B cell (primary cell): ENCODE measurements at regions not wholly inside any gene's neighbourhood (a gene's known extent, or its start where the extent isn't known, plus 50 kb on each side); places are given as distances from the start of the nearest gene placed in this dataset.

Experiments
- ATAC-seq: fragments of 200-7000 bp; cut with Tn5 transposase; one replicate; pipeline ENCODE4 v1.10.0; 2021; ENCODE audit warnings: low read depth, mild to moderate bottlenecking, moderate number of reproducible peaks, moderate library complexity
- CTCF ChIA-PET: fragments of 350-600 bp; sonication (Branson Sonifier 250); formaldehyde crosslinking; loops from one replicate; lab custom pipeline; 2021; ENCODE audit warnings: antibody characterized with exemption, inconsistent platforms; lab: Charles Lee
- POLR2A ChIA-PET: fragments of 350-600 bp; sonication (Branson Sonifier 250); formaldehyde crosslinking; loops from one replicate; lab custom pipeline; 2021; ENCODE audit warnings: antibody characterized with exemption; lab: Charles Lee
- DNase-seq: peaks from one replicate; pipeline ENCODE4 v3.0.0; 2013
- H2AFZ ChIP-seq: 2 replicates; pipeline ENCODE4 v1.6.1; 2012; ENCODE audit warnings: mild to moderate bottlenecking, low read depth, low read length; ENCODE audit not compliant: insufficient read depth, poor library complexity, severe bottlenecking
- H3K27ac ChIP-seq, 2 donors: 1 replicate in 1 of 2; 2 replicates in 1 of 2; pipeline ENCODE4 v1.5.1; 2012 to 2013; ENCODE audit warnings: low read length in 2 of 2, mild to moderate bottlenecking in 2 of 2, moderate library complexity in 1 of 2
- H3K27me3 ChIP-seq, 4 experiments: fragments of 200-600 bp in 1 of 4; sonication (generic) in 1 of 4; replicated peaks in 1 of 4; 1 replicate in 2 of 4; 2 replicates in 2 of 4; pipeline versions ENCODE4 v1.6.1 to v1.7.0; 2013 to 2016; ENCODE audit warnings: low read length in 3 of 4, mild to moderate bottlenecking in 2 of 4, mixed read lengths in 1 of 4, moderate library complexity in 1 of 4; ENCODE audit not compliant: insufficient read depth in 4 of 4, control insufficient read depth in 3 of 4; ENCODE audit errors: control extremely low read depth in 1 of 4
- H3K36me3 ChIP-seq, 2 experiments: replicated peaks in 1 of 2; 1 replicate in 1 of 2; 2 replicates in 1 of 2; pipeline versions ENCODE4 v1.6.1 to v1.7.1; 2013; ENCODE audit warnings: low read length in 1 of 2; ENCODE audit not compliant: insufficient read depth in 2 of 2, control insufficient read depth in 1 of 2; ENCODE audit errors: control extremely low read depth in 1 of 2, extremely low read depth in 1 of 2
- H3K4me1 ChIP-seq, 2 donors: fragments of 200-600 bp in 1 of 2; sonication (generic) in 1 of 2; 1 replicate in 1 of 2; 2 replicates in 1 of 2; pipeline versions ENCODE4 v1.5.1 to v1.6.1; 2013 to 2017; ENCODE audit warnings: low read length in 2 of 2; ENCODE audit not compliant: control insufficient read depth in 2 of 2, insufficient read depth in 2 of 2
- H3K4me2 ChIP-seq: replicated peaks from 2 replicates; pipeline ENCODE3; 2012; ENCODE audit warnings: mild to moderate bottlenecking, low read depth, low read length; ENCODE audit not compliant: poor library complexity, severe bottlenecking
- H3K4me3 ChIP-seq, 5 experiments: fragments of 200-600 bp in 1 of 5; sonication (generic) in 1 of 5; 1 replicate in 3 of 5; 2 replicates in 2 of 5; pipeline versions ENCODE4 v1.5.1 to v1.7.0; 2011 to 2016; ENCODE audit warnings: low read length in 4 of 5, mild to moderate bottlenecking in 4 of 5, low read depth in 2 of 5, control low read depth in 1 of 5, moderate library complexity in 1 of 5; ENCODE audit not compliant: insufficient read depth in 1 of 5; ENCODE audit errors: control extremely low read depth in 1 of 5, extremely low read depth in 1 of 5
- H3K79me2 ChIP-seq: fragments of 200-600 bp; sonication (generic); one replicate; pipeline ENCODE4 v1.6.0; 2016; ENCODE audit warnings: low read length; ENCODE audit not compliant: control insufficient read depth, insufficient read depth
- H3K9ac ChIP-seq: fragments of 200-600 bp; sonication (generic); 2 replicates; pipeline ENCODE4 v1.6.1; 2017; ENCODE audit warnings: mild to moderate bottlenecking, low read length, moderate library complexity
- H3K9me3 ChIP-seq, 3 donors: one replicate each; pipeline versions ENCODE4 v1.6.1 to v1.7.1; 2013; ENCODE audit warnings: low read length in 2 of 3; ENCODE audit not compliant: control insufficient read depth in 2 of 3, insufficient read depth in 1 of 3; ENCODE audit errors: control extremely low read depth in 1 of 3
- H4K20me1 ChIP-seq: 2 replicates; pipeline ENCODE4 v1.6.0; 2012; ENCODE audit warnings: mild to moderate bottlenecking, low read length; ENCODE audit not compliant: insufficient read depth, control insufficient read depth, poor library complexity, severe bottlenecking
- H3K27ac Mint-ChIP-seq: one replicate; pipeline ENCODE4 v1.8.0; 2021; ENCODE audit warnings: mixed read lengths
- H3K27me3 Mint-ChIP-seq: one replicate; pipeline ENCODE4 v1.8.0; 2021; ENCODE audit warnings: mixed read lengths
- H3K4me1 Mint-ChIP-seq: one replicate; pipeline ENCODE4 v1.8.0; 2021; ENCODE audit warnings: mixed read lengths
- H3K4me3 Mint-ChIP-seq: one replicate; pipeline ENCODE4 v1.8.0; 2021; ENCODE audit warnings: mixed read lengths
- H3K9me3 Mint-ChIP-seq: one replicate; pipeline ENCODE4 v1.8.0; 2022; ENCODE audit warnings: mixed read lengths; ENCODE audit not compliant: insufficient read depth
- EZH2 ChIP-seq: IDR thresholded peaks from 2 replicates; pipeline ENCODE4 v1.6.1; 2012; ENCODE audit warnings: borderline replicate concordance, low read depth, mild to moderate bottlenecking, moderate library complexity, low read length; ENCODE audit not compliant: insufficient read depth, poor library complexity, severe bottlenecking
- WGBS: methylation state at CpG from one replicate; pipeline ENCODE4 v1.1.5; 2013; ENCODE audit warnings: missing lambda C conversion rate; ENCODE audit not compliant: insufficient coverage; 5-methylcytosine and 5-hydroxymethylcytosine counted together
- intact Hi-C: fragments of 100-400 bp; cut with micrococcal nuclease; formaldehyde crosslinking; loops from one replicate; pipeline ENCODE4 v1.10.0; 2022
- TF ChIP-seq, protein P1 (sequence below): fragments of 200-600 bp; IDR thresholded peaks from one replicate; pipeline ENCODE4 v1.8.0; 2022; ENCODE audit warnings: antibody characterized with exemption, mild to moderate bottlenecking

DNA sequence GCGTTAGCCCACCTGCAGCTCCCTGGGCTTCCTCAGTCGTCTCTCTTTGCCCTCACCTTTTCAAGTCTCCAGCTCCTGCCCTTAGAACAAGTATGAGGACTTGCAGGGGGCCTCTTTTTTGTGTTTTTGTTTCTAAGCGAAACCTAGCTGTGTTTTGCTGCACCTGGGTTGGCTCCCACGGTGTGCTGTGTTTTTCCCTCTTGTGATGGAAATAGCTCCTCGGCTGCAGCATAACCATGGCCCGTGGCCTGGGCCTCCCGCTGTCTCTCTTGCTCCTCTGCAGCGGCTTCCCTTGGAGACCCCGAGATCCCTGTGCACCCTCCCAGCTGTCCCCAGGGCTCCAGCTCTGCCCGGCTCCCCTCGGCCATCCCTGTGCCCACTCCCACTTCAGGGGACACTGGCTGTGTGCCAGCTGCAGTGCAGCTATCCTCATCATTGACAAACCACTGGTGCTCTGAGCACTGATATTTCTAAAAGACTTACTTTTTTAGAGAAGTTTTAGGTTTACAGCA, 75.6 kb upstream of the TCERG1L start:
- ATAC-seq = no peak
- TF ChIP-seq EZH2 = no peak
- TF ChIP-seq, protein P1, sequence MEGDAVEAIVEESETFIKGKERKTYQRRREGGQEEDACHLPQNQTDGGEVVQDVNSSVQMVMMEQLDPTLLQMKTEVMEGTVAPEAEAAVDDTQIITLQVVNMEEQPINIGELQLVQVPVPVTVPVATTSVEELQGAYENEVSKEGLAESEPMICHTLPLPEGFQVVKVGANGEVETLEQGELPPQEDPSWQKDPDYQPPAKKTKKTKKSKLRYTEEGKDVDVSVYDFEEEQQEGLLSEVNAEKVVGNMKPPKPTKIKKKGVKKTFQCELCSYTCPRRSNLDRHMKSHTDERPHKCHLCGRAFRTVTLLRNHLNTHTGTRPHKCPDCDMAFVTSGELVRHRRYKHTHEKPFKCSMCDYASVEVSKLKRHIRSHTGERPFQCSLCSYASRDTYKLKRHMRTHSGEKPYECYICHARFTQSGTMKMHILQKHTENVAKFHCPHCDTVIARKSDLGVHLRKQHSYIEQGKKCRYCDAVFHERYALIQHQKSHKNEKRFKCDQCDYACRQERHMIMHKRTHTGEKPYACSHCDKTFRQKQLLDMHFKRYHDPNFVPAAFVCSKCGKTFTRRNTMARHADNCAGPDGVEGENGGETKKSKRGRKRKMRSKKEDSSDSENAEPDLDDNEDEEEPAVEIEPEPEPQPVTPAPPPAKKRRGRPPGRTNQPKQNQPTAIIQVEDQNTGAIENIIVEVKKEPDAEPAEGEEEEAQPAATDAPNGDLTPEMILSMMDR = no peak
- POLR2A ChIA-PET = no interaction called here

DNA sequence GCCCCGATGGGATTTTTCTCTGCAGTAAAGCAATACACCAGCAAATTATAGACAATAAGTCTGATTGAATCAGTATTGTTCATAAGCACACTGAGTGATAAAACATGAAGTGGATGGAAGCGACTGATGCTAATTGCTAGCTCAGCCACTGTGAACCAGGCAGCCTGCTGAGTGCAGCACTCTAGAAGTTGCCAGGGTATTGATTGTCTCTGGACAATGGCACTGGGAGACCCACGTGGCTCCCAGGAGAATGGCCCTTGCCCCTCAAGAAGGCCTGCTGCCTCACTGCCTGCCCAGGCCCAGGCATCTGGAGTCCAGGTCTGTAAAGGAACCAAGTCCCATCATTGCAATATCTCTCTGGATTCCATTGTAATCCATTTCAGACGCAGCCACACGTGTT, 80.4 kb upstream of the TCERG1L start:
- ATAC-seq = no peak
- Histone ChIP-seq H3K27me3 (no peaks in the 10 kb centered on the region), H3K9me3 (peaks cover 0 to 5% (median 0%) of the 10 kb centered on the region in 3 donors), H3K4me2 (no peak overlapping the region), H2AFZ (no peak overlapping the region), H3K4me1 (no peaks in the 10 kb centered on the region), H3K79me2 (no peaks in the 10 kb centered on the region), H3K9ac (no peak overlapping the region), H3K4me3 (no peak overlapping the region), H3K27ac (no peak overlapping the region), H3K36me3 (no peaks in the 10 kb centered on the region), H4K20me1 (no peaks in the 10 kb centered on the region)
- H3K27me3 Mint-ChIP-seq = no peaks in the 10 kb centered on the region
- TF ChIP-seq, protein P1 = no peak
- no peak for TF ChIP-seq EZH2
- no peaks in the 10 kb centered on the region for H3K9me3 Mint-ChIP-seq
- H3K27ac Mint-ChIP-seq = no peak overlapping the region
- POLR2A ChIA-PET = no interaction called here
- CTCF ChIA-PET = no interaction called here
- intact Hi-C loops = no loop called here
- no peaks in the 10 kb centered on the region for H3K4me1 Mint-ChIP-seq
- no peak for DNase-seq
- H3K4me3 Mint-ChIP-seq = no peak overlapping the region
- 92% methylated on average over 2 of the region's 5 CpGs for WGBS

More for the DNA sequence above, 75.6 kb upstream of the TCERG1L start:
- Mint-ChIP-seq H3K27ac (no peak overlapping the region), H3K27me3 (no peaks in the 10 kb centered on the region), H3K4me1 (no peaks in the 10 kb centered on the region), H3K4me3 (no peak overlapping the region), H3K9me3 (no peaks in the 10 kb centered on the region)
- no peaks in the 10 kb centered on the region for H3K36me3 ChIP-seq
- H3K27me3 ChIP-seq = no peaks in the 10 kb centered on the region
- 37% methylated on average over 9 of the region's 11 CpGs for WGBS
- intact Hi-C loops = no loop called here
- no peak overlapping the region for H3K9ac ChIP-seq
- H3K4me3 ChIP-seq = no peak overlapping the region
- no peak for DNase-seq
- H3K79me2 ChIP-seq = no peaks in the 10 kb centered on the region
- no peak overlapping the region for H3K4me2 ChIP-seq
- no peak overlapping the region for H2AFZ ChIP-seq
- CTCF ChIA-PET = no interaction called here
- no peaks in the 10 kb centered on the region for H3K4me1 ChIP-seq
- no peak overlapping the region for H3K27ac ChIP-seq
- H4K20me1 ChIP-seq = no peaks in the 10 kb centered on the region
- H3K9me3 ChIP-seq = peaks cover 0 to 5% (median 0%) of the 10 kb centered on the region in 3 donors
